ENCODE measurements at regions not wholly inside any gene's neighbourhood (a gene's known extent, or its start where the extent isn't known, plus 50 kb on each side); places are given as distances from the start of the nearest gene placed in this dataset.

GRCh38 chr10:37704566-37704965, 152.8 kb downstream of the ZNF248 start:
- Histone ChIP-seq H3K4me3 (no peak overlapping the region), H3K27ac (no peak overlapping the region)
- TF ChIP-seq CTCF (IDR thresholded peaks at IDR 0.05), result no peak
- peak; percentile 36 for DNase-seq (ENCODE audit: low spot score)

GRCh38 chr10:37703833-37704382, 153.5 kb downstream of the ZNF248 start:
- Histone ChIP-seq H3K4me3 (no peak overlapping the region), H3K27ac (no peak overlapping the region)
- TF ChIP-seq CTCF (IDR thresholded peaks at IDR 0.05), result no peak
- no peak for DNase-seq (ENCODE audit: low spot score)

- no peak for TF ChIP-seq CTCF (IDR thresholded peaks at IDR 0.05)
- no peak for DNase-seq (ENCODE audit: low spot score)
- Histone ChIP-seq H3K4me3 (no peak overlapping the region), H3K27ac (no peak overlapping the region)
Measured at GRCh38 chr10:37703114-37703513, 154.3 kb downstream of the ZNF248 start.

- no peak overlapping the region for H3K27ac ChIP-seq
- no peak overlapping the region for H3K4me3 ChIP-seq
- DNase-seq (ENCODE audit: low spot score), result no peak
- no peak for TF ChIP-seq CTCF (IDR thresholded peaks at IDR 0.05)
Measured at GRCh38 chr10:37701781-37702493, 155.5 kb downstream of the ZNF248 start.

GRCh38 chr10:37700886-37701780, 156.3 kb downstream of the ZNF248 start:
- TF ChIP-seq CTCF (IDR thresholded peaks at IDR 0.05), result no peak
- no peak overlapping the region for H3K27ac ChIP-seq
- no peak overlapping the region for H3K4me3 ChIP-seq
- DNase-seq (ENCODE audit: low spot score), result peak; percentile 58

- H3K4me3 ChIP-seq, result no peak overlapping the region
- no peak for DNase-seq (ENCODE audit: low spot score)
Measured at GRCh38 chr10:37687581-37687980, 169.8 kb downstream of the ZNF248 start.

More at GRCh38 chr10:37687581-37687980, 169.8 kb downstream of the ZNF248 start:
- TF ChIP-seq CTCF (IDR thresholded peaks at IDR 0.05), result no peak
- no peak overlapping the region for H3K27ac ChIP-seq

Data from coronary artery (tissue), 2 donors.